Kidney (tissue), 13 donors: ENCODE measurements at regions not wholly inside any gene's neighbourhood (a gene's known extent, or its start where the extent isn't known, plus 50 kb on each side); places are given as distances from the start of the nearest gene placed in this dataset.
"Not testable (repeated sequence)": the region's sequence is repeated elsewhere in the genome, so short reads cannot be mapped to it uniquely, and the experiment has no call there.

ENCODE experiments used
- DNase-seq, 5 donors: peaks; one replicate each; pipeline ENCODE4 v3.0.0-alpha.2; 2013 to 2020
- FAIRE-seq: peaks from 2 replicates; lab custom pipeline; 2012; peaks lifted over from hg19 to GRCh38; lab: Jason Lieb, UNC
- H3K27ac ChIP-seq, 2 donors: one replicate each; pipeline ENCODE4 v1.7.0; 2013; ENCODE audit warnings: low read depth in 2 of 2, low read length in 2 of 2, inconsistent platforms in 1 of 2
- H3K27me3 ChIP-seq: one replicate; pipeline ENCODE4 v1.7.1; 2013; ENCODE audit warnings: low read length, inconsistent platforms; ENCODE audit not compliant: control insufficient read depth, insufficient read depth
- H3K36me3 ChIP-seq, 3 donors: one replicate each; pipeline versions ENCODE4 v1.7.0 to v1.7.1; 2013; ENCODE audit warnings: low read length in 3 of 3, control low read depth in 1 of 3, inconsistent platforms in 1 of 3; ENCODE audit not compliant: insufficient read depth in 3 of 3, control insufficient read depth in 2 of 3
- H3K4me1 ChIP-seq, 3 donors: one replicate each; pipeline versions ENCODE4 v1.7.0 to v1.7.1; 2013; ENCODE audit warnings: low read length in 3 of 3, inconsistent platforms in 1 of 3, low read depth in 1 of 3; ENCODE audit not compliant: control insufficient read depth in 2 of 3, insufficient read depth in 2 of 3
- H3K4me3 ChIP-seq, 3 donors: one replicate each; pipeline versions ENCODE4 v1.7.0 to v1.8.1; 2013; ENCODE audit warnings: low read length in 3 of 3, control low read depth in 1 of 3, inconsistent platforms in 1 of 3
- H3K9ac ChIP-seq, 3 donors: one replicate each; pipeline versions ENCODE4 v1.7.0 to v1.7.1; 2013; ENCODE audit warnings: low read length in 3 of 3, control low read depth in 1 of 3, inconsistent platforms in 1 of 3
- H3K9me3 ChIP-seq, 3 donors: one replicate each; pipeline versions ENCODE4 v1.7.0 to v1.7.1; 2013; ENCODE audit warnings: low read length in 3 of 3, control low read depth in 1 of 3, inconsistent platforms in 1 of 3; ENCODE audit not compliant: control insufficient read depth in 2 of 3, insufficient read depth in 1 of 3
- CTCF ChIP-seq: IDR thresholded peaks from 3 replicates; pipeline ENCODE4 v1.5.1; 2012; ENCODE audit warnings: mild to moderate bottlenecking, moderate library complexity, borderline replicate concordance; ENCODE audit not compliant: insufficient read depth; ENCODE audit errors: extremely low read depth
- intact Hi-C: fragments of 100-400 bp; cut with DNase I; formaldehyde crosslinking; loops from one replicate; pipeline ENCODE4 v1.11.1; 2022
- donor health status: control.
- donor health status: control.
- donor health status: control.
- donor health status: control.
- donor health status: control.
- donor health status: DM: yes; HTN: yes; CAD: no.
- donor health status: Normal renal cell carcinoma (clear cell type).

- intact Hi-C loops = no loop called here
- Histone ChIP-seq H3K27ac (no peak overlapping the region), H3K36me3 (no peaks in the 10 kb centered on the region), H3K9me3 (no peaks in the 10 kb centered on the region), H3K4me1 (no peaks in the 10 kb centered on the region), H3K27me3 (no peaks in the 10 kb centered on the region), H3K4me3 (no peak overlapping the region), H3K9ac (no peak overlapping the region)
- no peak for FAIRE-seq
- no peak for TF ChIP-seq CTCF
- peak in 2 of 5 donors; percentile 17 to 38 for DNase-seq
Measured at GRCh38 chrX:46130247-46130646, 415.0 kb downstream of the ZNF674 start.

GRCh38 chrX:46125111-46125510, 420.1 kb downstream of the ZNF674 start:
- H3K4me3 ChIP-seq = no peak overlapping the region
- no peak for TF ChIP-seq CTCF

GRCh38 chrX:46117234-46117633, 428.0 kb downstream of the ZNF674 start:
- no peak overlapping the region for H3K27ac ChIP-seq
- no peak for TF ChIP-seq CTCF
- FAIRE-seq = no peak
- intact Hi-C loops = no loop called here
- no peak overlapping the region for H3K9ac ChIP-seq
- no peaks in the 10 kb centered on the region for H3K27me3 ChIP-seq
- H3K9me3 ChIP-seq = no peaks in the 10 kb centered on the region
- peak in 1 of 5 donors; percentile 39 for DNase-seq
- H3K4me3 ChIP-seq = no peak overlapping the region
- no peaks in the 10 kb centered on the region for H3K36me3 ChIP-seq
- no peaks in the 10 kb centered on the region for H3K4me1 ChIP-seq

More at GRCh38 chrX:46125111-46125510, 420.1 kb downstream of the ZNF674 start:
- no peak overlapping the region for H3K9ac ChIP-seq
- no peak overlapping the region for H3K27ac ChIP-seq
- H3K36me3 ChIP-seq = no peaks in the 10 kb centered on the region
- no peaks in the 10 kb centered on the region for H3K4me1 ChIP-seq
- no peak for FAIRE-seq
- no peaks in the 10 kb centered on the region for H3K9me3 ChIP-seq
- H3K27me3 ChIP-seq = no peaks in the 10 kb centered on the region
- no peak for DNase-seq
- intact Hi-C loops = no loop called here

GRCh38 chrX:46087310-46087709, 457.9 kb downstream of the ZNF674 start:
- intact Hi-C loops, H3K27me3 ChIP-seq, H3K4me3 ChIP-seq, H3K4me1 ChIP-seq, H3K9ac ChIP-seq, FAIRE-seq, H3K36me3 ChIP-seq, H3K9me3 ChIP-seq, H3K27ac ChIP-seq, DNase-seq: not testable (repeated sequence)

- H3K4me3 ChIP-seq, DNase-seq, H3K27me3 ChIP-seq, intact Hi-C loops, H3K9ac ChIP-seq, H3K4me1 ChIP-seq, H3K27ac ChIP-seq, FAIRE-seq, H3K9me3 ChIP-seq, H3K36me3 ChIP-seq: not testable (repeated sequence)
Measured at GRCh38 chrX:46080121-46080520, 465.1 kb downstream of the ZNF674 start.
